WTC11 (cell line): ENCODE measurements at regions not wholly inside any gene's neighbourhood (a gene's known extent, or its start where the extent isn't known, plus 50 kb on each side); places are given as distances from the start of the nearest gene placed in this dataset.
A peak's percentile ranks its signal among the peaks of the same experiment; 100 is the strongest.

Experiments
- ATAC-seq: fragments of 200-7000 bp; cut with Tn5 transposase; 2 replicates; pipeline ENCODE4 v1.10.0; 2021; ENCODE audit warnings: mild to moderate bottlenecking, moderate library complexity
- CTCF ChIA-PET: fragments of 300-600 bp; sonication (Branson Sonifier 250); formaldehyde crosslinking; loops from one replicate; lab custom pipeline; 2021; ENCODE audit warnings: antibody characterized with exemption; lab: Charles Lee
- POLR2A ChIA-PET: fragments of 350-600 bp; sonication (Branson Sonifier 250); formaldehyde crosslinking; loops from one replicate; lab custom pipeline; 2021; ENCODE audit warnings: antibody characterized with exemption; lab: Charles Lee
- DNase-seq: peaks from one replicate; pipeline ENCODE4 v3.0.0; 2021; ENCODE audit warnings: low spot score
- H3K27ac Mint-ChIP-seq: 2 replicates; pipeline ENCODE4 v1.8.0; 2021; ENCODE audit warnings: mixed read lengths
- H3K27me3 Mint-ChIP-seq: 2 replicates; pipeline ENCODE4 v1.8.0; 2021; ENCODE audit warnings: low read depth, mild to moderate bottlenecking, moderate library complexity, mixed read lengths
- H3K36me3 Mint-ChIP-seq: 2 replicates; pipeline ENCODE4 v1.8.0; 2021; ENCODE audit warnings: mixed read lengths
- H3K4me1 Mint-ChIP-seq: 2 replicates; pipeline ENCODE4 v1.8.0; 2022; ENCODE audit warnings: mixed read lengths
- H3K4me3 Mint-ChIP-seq: 2 replicates; pipeline ENCODE4 v1.8.0; 2021; ENCODE audit warnings: mild to moderate bottlenecking, moderate library complexity, mixed read lengths
- H3K9me3 Mint-ChIP-seq: 2 replicates; pipeline ENCODE4 v1.8.0; 2021; ENCODE audit warnings: mixed read lengths
- CREB1 ChIP-seq: sonication (generic); formaldehyde crosslinking; IDR thresholded peaks from 2 replicates; pipeline ENCODE4 v1.8.0; 2023; ENCODE audit warnings: mild to moderate bottlenecking, missing genetic modification reagents
- ELF4 ChIP-seq: sonication (generic); formaldehyde crosslinking; IDR thresholded peaks from 2 replicates; pipeline ENCODE4 v1.8.1; 2022; ENCODE audit warnings: low read depth, mild to moderate bottlenecking, moderate library complexity, missing genetic modification reagents
- ETV6 ChIP-seq: sonication (generic); formaldehyde crosslinking; IDR thresholded peaks from 2 replicates; pipeline ENCODE4 v1.8.1; 2022; ENCODE audit warnings: mild to moderate bottlenecking, missing genetic modification reagents
- FOXK1 ChIP-seq: sonication (generic); formaldehyde crosslinking; IDR thresholded peaks from 2 replicates; pipeline ENCODE4 v1.8.0; 2022; ENCODE audit warnings: mild to moderate bottlenecking, moderate library complexity, missing genetic modification reagents
- FOXP1 ChIP-seq: sonication (generic); formaldehyde crosslinking; IDR thresholded peaks from 2 replicates; pipeline ENCODE4 v1.8.0; 2022; ENCODE audit warnings: missing genetic modification reagents, mild to moderate bottlenecking, moderate library complexity, borderline replicate concordance
- GTF2I ChIP-seq: fragments of 250-450 bp; sonication (Bioruptor Pico); conservative IDR thresholded peaks from 2 replicates; pipeline ENCODE4 v1.4.0; 2021; ENCODE audit warnings: mild to moderate bottlenecking
- HMGA2 ChIP-seq: fragments of 250-450 bp; sonication (Bioruptor Pico); IDR thresholded peaks from 2 replicates; pipeline ENCODE4 v1.4.0; 2021; ENCODE audit warnings: mild to moderate bottlenecking, moderate library complexity
- NFATC4 ChIP-seq: fragments of 250-450 bp; sonication (Bioruptor Pico); IDR thresholded peaks from 2 replicates; pipeline ENCODE4 v1.9.0; 2021; ENCODE audit warnings: mild to moderate bottlenecking
- NFE2L1 ChIP-seq: sonication (generic); formaldehyde crosslinking; IDR thresholded peaks from 2 replicates; pipeline ENCODE4 v1.8.1; 2023; ENCODE audit warnings: missing genetic modification reagents
- OVOL2 ChIP-seq: fragments of 250-450 bp; sonication (Bioruptor Pico); IDR thresholded peaks from 2 replicates; pipeline ENCODE4 v1.9.0; 2021; ENCODE audit warnings: mild to moderate bottlenecking, borderline replicate concordance
- SMAD3 ChIP-seq: sonication (generic); formaldehyde crosslinking; IDR thresholded peaks from 2 replicates; pipeline ENCODE4 v1.8.0; 2022; ENCODE audit warnings: missing genetic modification reagents, mild to moderate bottlenecking, borderline replicate concordance
- TCF7 ChIP-seq: sonication (generic); formaldehyde crosslinking; IDR thresholded peaks from 2 replicates; pipeline ENCODE4 v1.8.0; 2022; ENCODE audit warnings: mild to moderate bottlenecking, low read depth, missing genetic modification reagents, moderate library complexity
- TEAD1 ChIP-seq: sonication (generic); formaldehyde crosslinking; IDR thresholded peaks from 2 replicates; pipeline ENCODE4 v1.8.0; 2022; ENCODE audit warnings: mild to moderate bottlenecking, missing genetic modification reagents
- ZNF263 ChIP-seq: sonication (generic); formaldehyde crosslinking; IDR thresholded peaks from 2 replicates; pipeline ENCODE4 v1.8.1; 2022; ENCODE audit warnings: low read depth, mild to moderate bottlenecking, moderate library complexity, missing genetic modification reagents
- TF ChIP-seq, protein P1 (sequence below): fragments of 250-450 bp; sonication (Bioruptor Pico); conservative IDR thresholded peaks from 2 replicates; pipeline ENCODE4 v1.9.0; 2021; ENCODE audit warnings: mild to moderate bottlenecking
- TF ChIP-seq, protein P2 (sequence below): sonication (generic); formaldehyde crosslinking; IDR thresholded peaks from 2 replicates; pipeline ENCODE4 v1.8.1; 2023; ENCODE audit warnings: mild to moderate bottlenecking, missing genetic modification reagents, moderate library complexity
- TF ChIP-seq, protein P3 (sequence below): sonication (generic); formaldehyde crosslinking; conservative IDR thresholded peaks from 2 replicates; pipeline ENCODE4 v1.8.1; 2023; ENCODE audit warnings: mild to moderate bottlenecking, low read depth, missing genetic modification reagents, moderate library complexity
- TF ChIP-seq, protein P4 (sequence below): sonication (generic); formaldehyde crosslinking; IDR thresholded peaks from 2 replicates; pipeline ENCODE4 v1.8.0; 2022; ENCODE audit warnings: mild to moderate bottlenecking, missing genetic modification reagents
- TF ChIP-seq, protein P5 (sequence below): sonication (generic); formaldehyde crosslinking; IDR thresholded peaks from 2 replicates; pipeline ENCODE4 v1.8.1; 2023; ENCODE audit warnings: mild to moderate bottlenecking, missing genetic modification reagents, borderline replicate concordance

DNA sequence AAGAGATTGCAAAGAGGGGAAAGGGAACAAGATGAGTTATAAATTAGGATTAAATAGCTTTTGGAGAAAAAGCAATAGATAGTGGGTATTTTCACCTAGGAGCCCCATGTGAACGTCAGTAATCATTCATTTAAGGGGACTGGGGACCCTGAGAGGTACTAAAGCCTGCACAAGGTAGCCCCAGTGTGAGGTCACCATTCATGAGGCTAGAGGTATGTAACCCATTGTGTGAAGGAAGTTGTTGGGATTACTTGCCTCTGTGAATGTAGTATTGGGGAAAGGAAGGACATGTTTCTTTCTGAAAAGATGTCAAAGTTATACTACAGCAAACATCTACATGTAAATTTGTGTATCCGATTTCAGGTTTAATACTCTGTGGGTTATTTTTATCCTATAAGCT lies 276.8 kb downstream of the TBX15 start:
- no peaks in the 10 kb centered on the region; the same call in 1 of the 2 replicates for H3K27me3 Mint-ChIP-seq
- CTCF ChIA-PET = no interaction called here
- H3K4me3 Mint-ChIP-seq = no peak overlapping the region
- TF ChIP-seq, protein P1, sequence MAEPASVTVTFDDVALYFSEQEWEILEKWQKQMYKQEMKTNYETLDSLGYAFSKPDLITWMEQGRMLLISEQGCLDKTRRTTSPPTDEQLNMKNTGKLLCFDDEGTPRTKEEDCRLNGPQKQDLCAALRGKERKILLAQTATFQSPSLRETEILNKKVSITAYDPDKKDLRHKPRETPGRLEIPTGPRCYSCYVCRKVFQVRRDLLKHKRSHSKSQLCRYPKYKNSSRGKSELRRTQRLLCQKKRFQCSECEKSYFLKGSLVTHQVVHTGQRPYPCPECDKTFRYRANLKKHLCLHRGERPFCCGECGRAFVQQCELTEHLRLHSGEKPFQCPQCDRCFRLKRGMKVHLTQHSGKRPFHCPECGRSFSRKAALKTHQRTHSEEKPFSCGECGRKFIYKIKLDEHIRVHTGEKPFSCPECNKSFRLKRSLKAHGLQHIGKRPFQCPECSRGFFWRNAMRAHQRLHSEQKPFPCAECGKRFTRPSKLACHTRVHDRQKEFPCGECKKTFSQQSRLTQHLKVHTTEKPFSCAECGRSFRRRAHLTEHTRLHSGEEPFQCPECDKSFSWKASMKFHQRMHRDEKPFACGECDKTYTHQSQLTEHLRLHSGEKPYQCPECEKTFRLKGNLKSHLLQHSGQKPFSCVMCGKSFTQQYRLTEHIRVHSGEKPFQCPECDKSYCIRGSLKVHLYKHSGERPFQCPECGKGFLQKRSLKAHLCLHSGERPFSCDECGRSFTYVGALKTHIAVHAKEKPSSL (CRISPR knock-in tag) = no peak
- no peak for TF ChIP-seq CREB1 (CRISPR knock-in tag)
- TF ChIP-seq, protein P2, sequence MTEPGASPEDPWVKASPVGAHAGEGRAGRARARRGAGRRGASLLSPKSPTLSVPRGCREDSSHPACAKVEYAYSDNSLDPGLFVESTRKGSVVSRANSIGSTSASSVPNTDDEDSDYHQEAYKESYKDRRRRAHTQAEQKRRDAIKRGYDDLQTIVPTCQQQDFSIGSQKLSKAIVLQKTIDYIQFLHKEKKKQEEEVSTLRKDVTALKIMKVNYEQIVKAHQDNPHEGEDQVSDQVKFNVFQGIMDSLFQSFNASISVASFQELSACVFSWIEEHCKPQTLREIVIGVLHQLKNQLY (CRISPR knock-in tag) = no peak
- TF ChIP-seq HMGA2 (CRISPR knock-in tag) = no peak
- no peak for TF ChIP-seq ZNF263 (CRISPR knock-in tag)
- no peak for TF ChIP-seq GTF2I (CRISPR knock-in tag)
- TF ChIP-seq, protein P3, sequence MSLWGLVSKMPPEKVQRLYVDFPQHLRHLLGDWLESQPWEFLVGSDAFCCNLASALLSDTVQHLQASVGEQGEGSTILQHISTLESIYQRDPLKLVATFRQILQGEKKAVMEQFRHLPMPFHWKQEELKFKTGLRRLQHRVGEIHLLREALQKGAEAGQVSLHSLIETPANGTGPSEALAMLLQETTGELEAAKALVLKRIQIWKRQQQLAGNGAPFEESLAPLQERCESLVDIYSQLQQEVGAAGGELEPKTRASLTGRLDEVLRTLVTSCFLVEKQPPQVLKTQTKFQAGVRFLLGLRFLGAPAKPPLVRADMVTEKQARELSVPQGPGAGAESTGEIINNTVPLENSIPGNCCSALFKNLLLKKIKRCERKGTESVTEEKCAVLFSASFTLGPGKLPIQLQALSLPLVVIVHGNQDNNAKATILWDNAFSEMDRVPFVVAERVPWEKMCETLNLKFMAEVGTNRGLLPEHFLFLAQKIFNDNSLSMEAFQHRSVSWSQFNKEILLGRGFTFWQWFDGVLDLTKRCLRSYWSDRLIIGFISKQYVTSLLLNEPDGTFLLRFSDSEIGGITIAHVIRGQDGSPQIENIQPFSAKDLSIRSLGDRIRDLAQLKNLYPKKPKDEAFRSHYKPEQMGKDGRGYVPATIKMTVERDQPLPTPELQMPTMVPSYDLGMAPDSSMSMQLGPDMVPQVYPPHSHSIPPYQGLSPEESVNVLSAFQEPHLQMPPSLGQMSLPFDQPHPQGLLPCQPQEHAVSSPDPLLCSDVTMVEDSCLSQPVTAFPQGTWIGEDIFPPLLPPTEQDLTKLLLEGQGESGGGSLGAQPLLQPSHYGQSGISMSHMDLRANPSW = no peak
- TF ChIP-seq, protein P4, sequence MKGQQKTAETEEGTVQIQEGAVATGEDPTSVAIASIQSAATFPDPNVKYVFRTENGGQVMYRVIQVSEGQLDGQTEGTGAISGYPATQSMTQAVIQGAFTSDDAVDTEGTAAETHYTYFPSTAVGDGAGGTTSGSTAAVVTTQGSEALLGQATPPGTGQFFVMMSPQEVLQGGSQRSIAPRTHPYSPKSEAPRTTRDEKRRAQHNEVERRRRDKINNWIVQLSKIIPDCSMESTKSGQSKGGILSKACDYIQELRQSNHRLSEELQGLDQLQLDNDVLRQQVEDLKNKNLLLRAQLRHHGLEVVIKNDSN = no peak
- no peak for TF ChIP-seq FOXP1 (CRISPR knock-in tag)
- TF ChIP-seq, protein P5, sequence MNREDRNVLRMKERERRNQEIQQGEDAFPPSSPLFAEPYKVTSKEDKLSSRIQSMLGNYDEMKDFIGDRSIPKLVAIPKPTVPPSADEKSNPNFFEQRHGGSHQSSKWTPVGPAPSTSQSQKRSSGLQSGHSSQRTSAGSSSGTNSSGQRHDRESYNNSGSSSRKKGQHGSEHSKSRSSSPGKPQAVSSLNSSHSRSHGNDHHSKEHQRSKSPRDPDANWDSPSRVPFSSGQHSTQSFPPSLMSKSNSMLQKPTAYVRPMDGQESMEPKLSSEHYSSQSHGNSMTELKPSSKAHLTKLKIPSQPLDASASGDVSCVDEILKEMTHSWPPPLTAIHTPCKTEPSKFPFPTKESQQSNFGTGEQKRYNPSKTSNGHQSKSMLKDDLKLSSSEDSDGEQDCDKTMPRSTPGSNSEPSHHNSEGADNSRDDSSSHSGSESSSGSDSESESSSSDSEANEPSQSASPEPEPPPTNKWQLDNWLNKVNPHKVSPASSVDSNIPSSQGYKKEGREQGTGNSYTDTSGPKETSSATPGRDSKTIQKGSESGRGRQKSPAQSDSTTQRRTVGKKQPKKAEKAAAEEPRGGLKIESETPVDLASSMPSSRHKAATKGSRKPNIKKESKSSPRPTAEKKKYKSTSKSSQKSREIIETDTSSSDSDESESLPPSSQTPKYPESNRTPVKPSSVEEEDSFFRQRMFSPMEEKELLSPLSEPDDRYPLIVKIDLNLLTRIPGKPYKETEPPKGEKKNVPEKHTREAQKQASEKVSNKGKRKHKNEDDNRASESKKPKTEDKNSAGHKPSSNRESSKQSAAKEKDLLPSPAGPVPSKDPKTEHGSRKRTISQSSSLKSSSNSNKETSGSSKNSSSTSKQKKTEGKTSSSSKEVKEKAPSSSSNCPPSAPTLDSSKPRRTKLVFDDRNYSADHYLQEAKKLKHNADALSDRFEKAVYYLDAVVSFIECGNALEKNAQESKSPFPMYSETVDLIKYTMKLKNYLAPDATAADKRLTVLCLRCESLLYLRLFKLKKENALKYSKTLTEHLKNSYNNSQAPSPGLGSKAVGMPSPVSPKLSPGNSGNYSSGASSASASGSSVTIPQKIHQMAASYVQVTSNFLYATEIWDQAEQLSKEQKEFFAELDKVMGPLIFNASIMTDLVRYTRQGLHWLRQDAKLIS (CRISPR knock-in tag) = no peak
- TF ChIP-seq NFE2L1 (CRISPR knock-in tag) = no peak
- no peak overlapping the region for H3K27ac Mint-ChIP-seq
- no peak for DNase-seq
- peaks cover 3% of the 10 kb centered on the region; the same call in 1 of the 2 replicates for H3K4me1 Mint-ChIP-seq
- POLR2A ChIA-PET = no interaction called here
- ATAC-seq = peak; percentile 84
- H3K36me3 Mint-ChIP-seq = no peaks in the 10 kb centered on the region
- H3K9me3 Mint-ChIP-seq = peaks cover 4% of the 10 kb centered on the region

DNA sequence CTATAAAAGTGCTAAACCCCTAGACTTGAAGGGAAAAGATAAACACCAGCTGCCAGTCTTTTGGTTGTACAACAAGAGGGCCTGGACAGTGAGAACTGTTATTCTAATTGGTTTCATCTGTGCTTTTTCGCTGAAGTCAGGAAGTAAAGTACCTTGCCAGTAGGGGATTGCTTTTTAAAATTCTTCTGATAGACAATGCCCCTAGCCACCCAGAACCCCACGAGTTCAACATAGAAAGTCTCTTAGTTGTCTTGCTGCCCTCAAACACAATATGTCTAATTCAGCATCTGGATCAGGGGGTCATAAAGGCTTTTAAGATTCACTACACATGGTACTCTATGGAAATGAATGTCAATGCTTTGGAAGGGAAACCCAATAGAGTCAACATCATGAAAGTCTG lies 289.2 kb downstream of the TBX15 start:
- DNase-seq = no peak
- no peaks in the 10 kb centered on the region for H3K27me3 Mint-ChIP-seq
- no peak for ATAC-seq
- no peaks in the 10 kb centered on the region for H3K36me3 Mint-ChIP-seq
- ChIA-PET CTCF (no interaction called here), POLR2A (no interaction called here)
- no peak overlapping the region for H3K4me3 Mint-ChIP-seq
- H3K9me3 Mint-ChIP-seq = peaks cover 1% of the 10 kb centered on the region; the same call in 1 of the 2 replicates
- no peak overlapping the region for H3K27ac Mint-ChIP-seq
- H3K4me1 Mint-ChIP-seq = peaks cover 2% of the 10 kb centered on the region; the same call in 1 of the 2 replicates
- no peak for TF ChIP-seq ELF4 (CRISPR knock-in tag)
- TF ChIP-seq TCF7 (CRISPR knock-in tag) = no peak
- TF ChIP-seq ETV6 (CRISPR knock-in tag) = no peak
- TF ChIP-seq FOXP1 (CRISPR knock-in tag) = no peak
- no peak for TF ChIP-seq FOXK1
- no peak for TF ChIP-seq NFATC4 (CRISPR knock-in tag)
- TF ChIP-seq, protein P3 = no peak
- TF ChIP-seq, protein P1 (CRISPR knock-in tag) = no peak
- no peak for TF ChIP-seq SMAD3 (CRISPR knock-in tag)
- no peak for TF ChIP-seq TEAD1 (CRISPR knock-in tag)
- no peak for TF ChIP-seq OVOL2 (CRISPR knock-in tag)
